GM23248 (cell line): ENCODE measurements at regions not wholly inside any gene's neighbourhood (a gene's known extent, or its start where the extent isn't known, plus 50 kb on each side); places are given as distances from the start of the nearest gene placed in this dataset.

Experiments
- EZH2 ChIP-seq: fragments of 200-600 bp; sonication (generic); IDR thresholded peaks from 2 replicates; pipeline ENCODE4 v1.6.1; 2018; ENCODE audit warnings: antibody characterized with exemption, mild to moderate bottlenecking; ENCODE audit not compliant: insufficient read depth, poor library complexity, severe bottlenecking
- EZH2phosphoT487 ChIP-seq: fragments of 200-600 bp; sonication (generic); IDR thresholded peaks from 2 replicates; pipeline ENCODE4 v1.6.1; 2018; ENCODE audit warnings: antibody characterized with exemption, moderate library complexity, mild to moderate bottlenecking, low read depth; ENCODE audit not compliant: insufficient read depth

DNA sequence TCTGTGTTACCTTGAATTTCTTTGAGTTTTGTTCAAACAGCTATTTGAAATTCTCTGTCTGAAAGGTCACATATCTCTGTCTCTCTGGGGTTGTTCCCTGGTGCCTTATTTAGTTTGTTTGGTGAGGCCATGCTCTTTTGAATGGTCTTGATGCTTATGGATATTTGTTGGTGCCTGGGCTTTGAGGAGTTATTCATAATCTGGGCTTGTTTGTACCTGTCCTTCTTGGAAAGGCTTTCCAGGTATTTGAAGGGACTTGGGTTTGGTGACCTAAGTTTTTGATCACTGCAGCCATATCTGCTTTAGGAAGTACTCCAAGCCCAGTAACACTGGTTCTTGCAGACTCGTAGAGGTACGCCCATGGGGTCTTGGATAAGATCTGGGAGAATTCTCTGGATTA, 63.3 kb upstream of the MAGI3 start:
- TF ChIP-seq EZH2phosphoT487 = no peak
- no peak for TF ChIP-seq EZH2
